22Rv1 (cell line): ENCODE measurements at regions not wholly inside any gene's neighbourhood (a gene's known extent, or its start where the extent isn't known, plus 50 kb on each side); places are given as distances from the start of the nearest gene placed in this dataset.

ENCODE experiments used
- H3K27ac ChIP-seq: fragments of 450-650 bp; 2 replicates; pipeline ENCODE4 v1.5.1; 2017
- ZFX ChIP-seq: fragments of 450-650 bp; IDR thresholded peaks from 2 replicates; pipeline ENCODE4 v1.6.1; 2017; ENCODE audit warnings: antibody characterized with exemption, borderline replicate concordance
- TF ChIP-seq, protein P1 (sequence below): fragments of 450-650 bp; IDR thresholded peaks from 2 replicates; pipeline ENCODE4 v1.5.1; 2017; ENCODE audit warnings: mild to moderate bottlenecking

DNA sequence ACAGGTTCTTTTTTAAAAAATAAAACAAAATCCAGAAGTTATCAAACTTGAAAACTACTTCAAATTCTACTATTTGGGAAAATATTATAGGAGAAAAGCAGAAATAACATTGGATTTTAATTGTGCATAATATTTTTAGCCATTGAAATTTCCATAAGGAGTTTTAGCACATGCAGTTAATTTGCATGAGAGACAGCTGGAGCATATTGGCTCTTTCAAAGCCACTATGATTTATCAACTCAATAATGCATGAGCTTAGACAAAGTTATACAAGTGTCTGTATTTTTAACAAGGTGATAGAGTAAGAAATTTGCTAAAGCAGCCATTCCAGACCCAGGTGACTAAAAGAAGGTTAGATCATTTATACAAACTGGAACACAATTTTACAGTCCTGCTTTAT lies 189.0 kb upstream of the TFAP2D start:
- no peak overlapping the region for H3K27ac ChIP-seq
- TF ChIP-seq, protein P1, sequence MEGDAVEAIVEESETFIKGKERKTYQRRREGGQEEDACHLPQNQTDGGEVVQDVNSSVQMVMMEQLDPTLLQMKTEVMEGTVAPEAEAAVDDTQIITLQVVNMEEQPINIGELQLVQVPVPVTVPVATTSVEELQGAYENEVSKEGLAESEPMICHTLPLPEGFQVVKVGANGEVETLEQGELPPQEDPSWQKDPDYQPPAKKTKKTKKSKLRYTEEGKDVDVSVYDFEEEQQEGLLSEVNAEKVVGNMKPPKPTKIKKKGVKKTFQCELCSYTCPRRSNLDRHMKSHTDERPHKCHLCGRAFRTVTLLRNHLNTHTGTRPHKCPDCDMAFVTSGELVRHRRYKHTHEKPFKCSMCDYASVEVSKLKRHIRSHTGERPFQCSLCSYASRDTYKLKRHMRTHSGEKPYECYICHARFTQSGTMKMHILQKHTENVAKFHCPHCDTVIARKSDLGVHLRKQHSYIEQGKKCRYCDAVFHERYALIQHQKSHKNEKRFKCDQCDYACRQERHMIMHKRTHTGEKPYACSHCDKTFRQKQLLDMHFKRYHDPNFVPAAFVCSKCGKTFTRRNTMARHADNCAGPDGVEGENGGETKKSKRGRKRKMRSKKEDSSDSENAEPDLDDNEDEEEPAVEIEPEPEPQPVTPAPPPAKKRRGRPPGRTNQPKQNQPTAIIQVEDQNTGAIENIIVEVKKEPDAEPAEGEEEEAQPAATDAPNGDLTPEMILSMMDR = no peak
- TF ChIP-seq ZFX = no peak

DNA sequence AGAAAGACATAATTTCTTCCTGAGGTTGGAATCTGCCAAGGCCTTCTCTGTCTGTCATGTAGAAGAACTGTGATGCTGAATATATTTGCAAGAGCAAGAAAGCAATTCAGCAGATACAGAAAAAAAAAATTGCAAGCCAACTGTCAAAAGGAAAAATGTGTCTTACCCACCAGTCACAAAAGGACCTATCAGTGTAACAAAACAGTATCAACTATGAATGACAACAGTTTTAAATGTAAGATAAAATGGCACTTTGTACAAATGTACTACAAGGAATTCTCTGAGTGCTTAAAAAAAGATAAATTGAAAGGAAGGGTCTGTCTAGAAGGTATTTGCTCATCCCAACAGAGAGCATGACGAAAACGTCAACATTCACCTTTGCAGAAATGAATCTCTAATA lies 185.3 kb upstream of the TFAP2D start:
- no peak overlapping the region for H3K27ac ChIP-seq
- no peak for TF ChIP-seq ZFX

DNA sequence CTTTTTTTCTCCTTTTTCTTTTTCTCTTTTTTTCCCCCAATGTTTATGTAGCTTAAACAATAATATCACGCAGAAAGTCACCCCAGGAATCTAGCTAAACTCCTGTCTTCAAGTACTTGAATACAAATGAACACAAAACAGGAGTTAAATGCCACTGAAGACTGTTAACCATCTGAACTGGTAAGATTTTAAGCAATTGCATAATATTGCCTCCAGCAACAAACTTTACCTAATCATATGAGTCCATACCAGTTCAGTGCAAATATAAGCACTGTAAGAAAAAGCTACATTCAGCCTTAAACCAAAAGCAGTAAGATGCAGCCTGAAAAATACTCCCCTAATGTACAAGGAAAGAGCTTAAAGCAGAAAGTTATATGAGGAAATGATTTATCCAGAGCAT lies 173.9 kb upstream of the TFAP2D start:
- TF ChIP-seq ZFX = no peak
- TF ChIP-seq, protein P1 = no peak
- H3K27ac ChIP-seq = no peak overlapping the region

DNA sequence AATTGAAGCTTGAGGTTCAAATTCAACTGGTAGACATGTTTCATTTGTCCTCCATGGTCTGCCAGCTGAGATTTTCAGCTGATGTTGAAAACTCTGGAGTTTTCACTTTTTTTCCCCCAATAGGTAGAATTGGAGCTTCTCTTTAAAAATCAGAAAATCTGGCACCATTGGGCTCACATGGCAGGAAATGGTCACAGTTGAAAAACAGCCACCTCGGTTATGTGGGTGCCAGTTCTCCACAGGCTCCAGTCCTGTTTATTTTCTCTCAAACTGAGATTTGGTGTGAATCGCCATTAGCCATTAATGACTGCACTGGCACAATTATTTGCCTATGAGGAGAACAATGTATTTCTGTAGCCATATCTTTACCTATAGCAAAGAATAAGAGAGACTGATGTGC lies 171.4 kb upstream of the TFAP2D start:
- H3K27ac ChIP-seq = no peak overlapping the region
- TF ChIP-seq, protein P1 = no peak
- no peak for TF ChIP-seq ZFX

DNA sequence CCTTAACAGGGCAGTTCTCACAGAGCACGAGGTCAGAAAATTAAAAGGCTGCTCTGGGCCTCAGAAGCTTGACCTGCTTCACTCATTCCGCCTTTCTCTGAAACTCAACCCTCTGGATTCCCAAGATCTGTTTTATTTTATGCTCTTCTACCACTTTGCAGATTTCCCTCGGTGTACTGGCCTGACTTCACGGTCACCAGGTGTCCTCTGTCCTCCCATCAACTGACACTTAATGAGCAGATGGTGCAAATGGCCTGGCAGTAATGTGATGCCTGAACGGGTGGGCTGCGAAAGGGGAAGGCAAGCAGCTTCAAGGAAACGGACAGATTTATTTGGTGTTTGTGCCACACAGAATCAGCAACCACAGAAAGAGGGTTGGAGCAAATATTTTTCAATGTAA lies 169.7 kb upstream of the TFAP2D start:
- TF ChIP-seq, protein P1 = no peak
- no peak for TF ChIP-seq ZFX
- no peak overlapping the region for H3K27ac ChIP-seq

DNA sequence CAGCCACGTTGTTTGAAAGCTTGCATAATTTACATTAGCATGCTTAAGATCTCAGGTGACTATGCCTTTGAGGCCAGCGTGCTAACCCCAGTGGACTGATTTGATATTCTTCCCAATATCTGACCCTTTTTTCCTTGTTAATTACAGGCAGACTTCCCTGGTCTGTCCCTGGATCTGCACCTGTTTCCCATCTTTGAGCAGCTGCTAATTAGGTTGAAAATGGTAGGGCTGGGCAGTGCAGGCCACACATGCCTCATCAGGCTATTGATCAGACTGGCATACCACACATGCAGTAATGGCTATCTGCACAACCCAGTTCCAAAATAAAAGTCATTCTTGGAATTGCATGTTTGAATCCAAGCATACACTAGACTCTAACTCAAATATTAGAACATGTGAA lies 164.3 kb upstream of the TFAP2D start:
- TF ChIP-seq, protein P1 = no peak
- no peak for TF ChIP-seq ZFX
- no peak overlapping the region for H3K27ac ChIP-seq

DNA sequence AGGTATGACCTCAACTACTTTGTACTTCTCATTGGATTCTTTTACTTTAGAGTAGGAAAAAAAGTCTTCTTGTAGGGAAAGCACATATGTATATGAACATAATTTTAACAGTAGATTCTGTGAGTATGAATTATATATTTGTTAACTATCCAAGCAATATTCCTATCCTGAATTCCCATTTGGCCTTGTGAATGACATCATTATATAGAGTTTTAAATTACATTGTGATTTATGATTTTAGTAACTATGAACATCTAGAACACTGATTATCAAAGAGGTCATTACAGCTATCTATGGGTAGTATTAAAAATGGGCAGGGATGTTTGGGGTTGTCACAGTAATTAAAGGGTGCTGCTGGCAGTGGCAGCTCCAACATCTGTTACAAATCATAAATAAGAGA lies 163.9 kb upstream of the TFAP2D start:
- TF ChIP-seq, protein P1 = no peak
- no peak for TF ChIP-seq ZFX
- no peak overlapping the region for H3K27ac ChIP-seq

DNA sequence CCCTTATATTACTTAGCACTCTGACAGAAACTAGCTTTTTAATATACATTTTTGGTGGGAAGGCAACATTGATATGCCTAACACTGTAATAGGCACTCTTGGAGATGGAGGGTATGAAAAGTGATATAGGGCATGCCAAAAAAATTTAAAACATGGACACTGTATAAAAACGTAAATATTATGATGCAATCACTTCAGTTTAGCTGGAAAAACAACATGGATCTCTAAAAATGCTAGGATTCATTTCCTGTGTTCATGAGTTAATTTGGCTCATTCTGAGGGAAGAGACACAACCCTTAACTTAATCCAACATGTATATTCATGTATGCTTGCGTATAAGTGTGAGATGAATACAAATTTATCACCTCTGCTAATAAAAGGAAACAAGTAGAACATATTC lies 157.3 kb upstream of the TFAP2D start:
- H3K27ac ChIP-seq = no peak overlapping the region
- TF ChIP-seq ZFX = no peak
- TF ChIP-seq, protein P1 = no peak
